T-helper 1 cell treated with Interleukin-12 subunit alpha and Interleukin-12 subunit beta and Interleukin-4 antibody, amounts not matched to agents 30 ng/mL and 1 ng/mL, for 36 hours (primary cell): ENCODE measurements at regions not wholly inside any gene's neighbourhood (a gene's known extent, or its start where the extent isn't known, plus 50 kb on each side); places are given as distances from the start of the nearest gene placed in this dataset.

Source experiments
- intact Hi-C: fragments of 100-400 bp; cut with micrococcal nuclease; formaldehyde crosslinking; loops from one replicate; pipeline ENCODE4 v1.15.1; 2024

GRCh38 chr6:90947184-90948064 is 360.6 kb upstream of the MAP3K7 start:
- intact Hi-C loops = no loop called here

- intact Hi-C loops = loop anchor here (1.0 kb wide), 1 partner anchor 139 kb away; no protein-coding TSS in a partner anchor
These were observed 355.0 kb upstream of the MAP3K7 start for GRCh38 chr6:90941885-90942284.

- intact Hi-C loops = loop anchor here (1.0 kb wide), 1 partner anchor 140 kb away; no protein-coding TSS in a partner anchor
These were observed 354.1 kb upstream of the MAP3K7 start for GRCh38 chr6:90940812-90941481.

GRCh38 chr6:90939906-90940305 is 353.0 kb upstream of the MAP3K7 start:
- intact Hi-C loops = no loop called here

- intact Hi-C loops = no loop called here
These were observed 351.2 kb upstream of the MAP3K7 start for GRCh38 chr6:90938122-90938521.

- intact Hi-C loops = no loop called here
These were observed 349.4 kb upstream of the MAP3K7 start for GRCh38 chr6:90936286-90936685.

- intact Hi-C loops = no loop called here
These were observed 348.1 kb upstream of the MAP3K7 start for GRCh38 chr6:90934966-90935365.

- intact Hi-C loops = no loop called here
These were observed 347.2 kb upstream of the MAP3K7 start for GRCh38 chr6:90934081-90934480.

GRCh38 chr6:90932351-90932750 is 345.5 kb upstream of the MAP3K7 start:
- intact Hi-C loops = no loop called here

GRCh38 chr6:90928051-90928450 is 341.2 kb upstream of the MAP3K7 start:
- intact Hi-C loops = no loop called here

GRCh38 chr6:90925726-90926125 is 338.9 kb upstream of the MAP3K7 start:
- intact Hi-C loops = no loop called here

GRCh38 chr6:90922325-90922724 is 335.5 kb upstream of the MAP3K7 start:
- intact Hi-C loops = no loop called here

- intact Hi-C loops = no loop called here
These were observed 331.5 kb upstream of the MAP3K7 start for GRCh38 chr6:90918361-90918760.

GRCh38 chr6:90917376-90917775 is 330.5 kb upstream of the MAP3K7 start:
- intact Hi-C loops = no loop called here

- intact Hi-C loops = no loop called here
These were observed 330.1 kb upstream of the MAP3K7 start for GRCh38 chr6:90916968-90917367.

- intact Hi-C loops = no loop called here
These were observed 328.5 kb upstream of the MAP3K7 start for GRCh38 chr6:90915224-90915915.

GRCh38 chr6:90914312-90914711 is 327.4 kb upstream of the MAP3K7 start:
- intact Hi-C loops = no loop called here

- intact Hi-C loops = no loop called here
These were observed 326.5 kb upstream of the MAP3K7 start for GRCh38 chr6:90913266-90913960.

- intact Hi-C loops = no loop called here
These were observed 324.8 kb upstream of the MAP3K7 start for GRCh38 chr6:90911642-90912041.

GRCh38 chr6:90910893-90911292 is 324.0 kb upstream of the MAP3K7 start:
- intact Hi-C loops = no loop called here

GRCh38 chr6:90907931-90908655 is 321.2 kb upstream of the MAP3K7 start:
- intact Hi-C loops = no loop called here
